ENCODE measurements at regions not wholly inside any gene's neighbourhood (a gene's known extent, or its start where the extent isn't known, plus 50 kb on each side); places are given as distances from the start of the nearest gene placed in this dataset.

GRCh38 chr21:31576428-31576827 is 83.1 kb upstream of the SOD1 start:
- TF ChIP-seq CTCF (conservative IDR thresholded peaks at IDR 0.05; ENCODE audit: low read length) (no peak), EZH2phosphoT487 (IDR thresholded peaks at IDR 0.05; ENCODE audit: borderline replicate concordance, low read depth, low read length) (no peak)
